Stimulated activated CD4-positive, alpha-beta T cell treated with anti-CD3 and anti-CD28 coated beads, Interleukin-4, amount 100 ng/mL, for 1 hour (primary cell): ENCODE measurements at regions not wholly inside any gene's neighbourhood (a gene's known extent, or its start where the extent isn't known, plus 50 kb on each side); places are given as distances from the start of the nearest gene placed in this dataset.

Source experiments
- DNase-seq: peaks from one replicate; pipeline ENCODE4 v3.0.0-alpha.2; 2020

DNA sequence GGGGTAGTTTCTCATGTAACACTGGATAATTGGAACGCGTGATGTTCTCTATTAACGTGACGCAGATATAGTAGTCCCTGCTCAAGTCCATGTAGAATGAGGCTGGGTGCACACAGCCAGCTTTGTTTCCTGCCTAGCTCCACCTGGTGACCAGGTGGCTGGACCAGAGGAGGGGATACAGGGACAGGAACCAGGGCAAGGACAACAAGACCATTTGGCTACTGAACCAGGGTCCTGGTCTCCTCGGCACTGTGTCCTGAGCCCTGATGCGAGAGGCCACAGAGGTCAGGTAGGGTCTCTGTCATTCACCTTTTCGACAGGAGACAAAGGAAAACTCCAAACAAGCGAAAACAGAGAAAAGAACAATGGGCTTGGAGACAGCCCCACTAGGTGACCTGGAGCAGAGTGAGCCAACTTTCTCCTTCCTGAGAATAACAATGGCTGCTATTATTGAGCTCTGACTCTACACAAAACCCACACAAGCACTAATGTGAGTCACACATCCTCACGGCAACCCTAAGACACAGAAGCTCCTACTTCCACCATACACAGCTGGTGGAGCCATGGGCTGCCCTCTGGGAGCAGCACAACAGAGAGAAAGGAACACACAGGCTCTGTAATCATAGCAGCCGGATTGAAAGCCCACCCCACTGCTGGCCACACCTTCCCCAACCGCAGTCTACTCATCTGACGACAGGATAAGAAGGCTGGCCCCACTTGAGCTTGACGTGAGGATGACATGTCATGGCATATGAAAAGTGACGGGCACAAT lies 67.3 kb upstream of the TEX51 start:
- no peak for DNase-seq

DNA sequence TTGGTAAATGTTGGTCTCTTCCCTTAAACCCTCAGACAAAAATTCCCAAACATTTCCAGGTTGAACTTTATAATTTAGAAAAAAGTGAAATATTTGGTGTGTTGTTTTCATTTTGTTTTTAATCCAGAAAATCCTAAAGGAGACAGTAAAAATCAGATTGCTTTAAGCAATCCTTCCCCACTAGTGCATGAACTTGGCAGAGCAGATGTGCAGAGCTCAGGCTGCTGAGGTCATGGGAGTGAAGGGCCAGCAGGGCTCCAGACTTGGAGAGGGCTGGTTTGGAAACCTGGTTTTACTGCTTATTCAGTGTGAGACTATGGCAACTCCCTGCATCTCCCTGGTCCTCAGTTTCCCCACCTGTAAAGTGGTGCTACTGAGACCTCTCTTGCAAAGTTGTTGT lies 66.7 kb upstream of the TEX51 start:
- no peak for DNase-seq

DNA sequence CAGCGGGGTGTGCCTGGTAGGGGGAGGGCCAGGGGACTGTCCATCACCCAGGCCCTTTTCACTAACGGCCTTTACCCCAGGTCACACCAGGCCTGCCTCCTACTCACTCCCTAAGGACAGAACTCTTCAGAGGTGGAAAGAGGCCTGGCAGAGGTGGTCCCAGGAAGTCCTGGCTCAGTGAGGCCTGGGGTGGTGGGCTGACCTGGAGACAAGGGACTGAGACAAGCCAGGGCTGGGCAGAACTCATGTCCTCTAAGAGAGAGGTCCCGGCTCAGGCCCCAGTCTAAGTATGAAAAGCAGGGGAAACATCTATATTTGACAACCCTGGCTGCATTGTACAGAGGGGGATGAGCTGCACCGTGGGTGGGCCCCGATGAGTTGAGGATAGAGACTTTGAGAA lies 65.9 kb upstream of the TEX51 start:
- DNase-seq, result no peak

DNA sequence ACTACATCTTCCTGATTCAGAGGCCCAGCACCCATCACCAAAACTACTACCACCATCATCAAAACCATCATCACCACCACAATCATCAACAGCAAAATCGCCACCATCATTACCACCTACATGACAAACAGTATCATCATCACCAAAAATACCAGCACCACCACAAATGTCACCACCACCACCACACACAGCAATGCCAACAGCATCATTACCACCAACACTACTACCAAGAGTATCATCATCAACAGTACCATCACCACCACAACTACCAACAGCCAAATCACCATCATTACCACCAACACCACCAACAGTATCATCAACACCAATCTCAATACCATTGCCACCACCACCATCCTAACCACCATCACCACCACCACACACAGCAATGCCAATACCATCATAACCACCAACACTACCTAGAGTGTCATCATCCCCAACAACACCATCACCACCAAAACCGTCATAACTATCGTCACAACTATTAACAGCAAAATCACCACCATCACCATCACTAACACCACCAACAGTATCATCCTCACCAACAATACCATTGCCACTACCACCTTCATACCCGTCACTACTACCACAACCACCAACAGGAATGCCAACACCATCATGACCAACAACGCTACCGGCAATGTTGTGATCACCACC lies 64.6 kb upstream of the TEX51 start:
- DNase-seq, result no peak

DNA sequence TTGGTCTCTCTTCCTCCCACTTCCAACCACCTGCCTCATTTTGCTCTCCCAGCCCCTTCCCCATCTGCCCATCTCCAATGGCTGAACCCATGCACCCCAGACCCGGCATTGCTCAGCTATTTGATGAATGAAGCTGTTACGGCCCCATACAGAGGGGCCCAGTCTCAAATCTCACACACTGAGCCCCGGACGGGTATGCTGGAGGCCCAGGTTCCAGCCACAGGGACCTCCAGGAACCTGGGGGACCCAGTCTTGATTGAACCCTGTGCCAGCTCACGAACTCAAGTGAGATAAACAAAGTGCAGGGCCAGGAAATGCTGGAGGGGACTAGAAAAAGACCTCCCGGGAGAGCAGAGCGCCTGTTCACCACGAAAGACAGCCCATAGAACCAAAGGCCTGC lies 63.4 kb upstream of the TEX51 start:
- no peak for DNase-seq

DNA sequence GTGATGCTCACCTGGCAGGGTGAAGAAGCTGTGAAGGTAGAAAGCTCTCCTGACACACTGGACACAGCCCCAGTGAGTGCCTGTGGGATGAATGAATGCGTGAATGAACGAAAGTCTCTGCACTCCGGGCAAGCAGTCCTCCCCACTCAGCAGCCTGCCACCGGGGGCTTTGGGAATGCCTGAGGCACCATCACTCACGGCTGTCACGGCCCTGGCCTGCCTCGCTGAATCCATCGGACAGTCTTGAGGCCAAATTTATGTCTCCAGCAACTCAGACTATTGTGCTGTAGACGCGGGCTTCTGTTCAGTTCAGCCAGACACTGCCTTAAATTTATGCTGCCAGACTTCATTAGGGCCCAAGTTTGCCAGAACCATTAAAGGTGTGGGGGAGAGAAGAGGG lies 62.9 kb upstream of the TEX51 start:
- no peak for DNase-seq

DNA sequence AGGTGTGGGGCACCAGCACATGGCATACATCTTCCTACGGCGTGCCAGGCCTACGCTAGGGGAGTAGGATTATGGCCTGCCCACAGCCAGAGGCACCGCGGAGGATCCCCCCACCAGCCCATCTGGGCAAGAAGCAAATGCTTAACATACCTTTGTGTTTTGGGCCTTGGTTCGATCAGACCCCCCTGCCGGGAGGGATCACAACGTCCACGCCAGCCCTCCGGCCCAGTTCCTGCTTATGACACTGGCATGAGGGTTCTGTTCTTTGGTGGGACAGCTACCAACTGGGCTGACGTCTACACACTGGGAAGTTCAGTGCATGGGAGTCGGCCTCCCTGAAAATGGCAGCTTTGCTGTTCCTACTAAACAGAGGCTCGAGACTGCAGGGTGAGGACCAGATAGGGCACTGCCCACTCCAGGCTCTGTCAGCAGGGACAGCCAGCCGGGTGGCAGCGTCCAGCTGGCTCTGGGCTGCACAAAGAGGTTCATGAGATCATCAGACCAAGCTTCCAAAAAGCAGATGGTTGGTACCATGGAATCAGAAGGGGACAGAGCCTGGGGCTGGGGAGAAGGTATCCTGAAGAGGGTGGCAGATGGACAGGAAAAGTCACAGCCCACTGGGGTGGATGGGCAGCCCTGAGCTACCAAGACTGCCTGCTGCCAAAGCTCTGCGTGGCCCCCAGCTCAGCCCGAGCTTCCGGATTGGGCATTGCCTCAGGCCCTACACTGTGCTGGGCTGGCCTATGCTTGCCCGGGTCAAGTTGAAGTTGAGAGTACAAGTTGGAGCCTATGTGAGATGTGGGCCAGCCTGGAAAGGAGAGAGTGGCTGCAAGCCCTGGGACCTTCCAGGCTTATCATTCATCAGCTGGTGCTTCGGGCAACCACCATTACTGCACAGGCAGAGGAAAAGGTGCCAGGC lies 61.7 kb upstream of the TEX51 start:
- no peak for DNase-seq

DNA sequence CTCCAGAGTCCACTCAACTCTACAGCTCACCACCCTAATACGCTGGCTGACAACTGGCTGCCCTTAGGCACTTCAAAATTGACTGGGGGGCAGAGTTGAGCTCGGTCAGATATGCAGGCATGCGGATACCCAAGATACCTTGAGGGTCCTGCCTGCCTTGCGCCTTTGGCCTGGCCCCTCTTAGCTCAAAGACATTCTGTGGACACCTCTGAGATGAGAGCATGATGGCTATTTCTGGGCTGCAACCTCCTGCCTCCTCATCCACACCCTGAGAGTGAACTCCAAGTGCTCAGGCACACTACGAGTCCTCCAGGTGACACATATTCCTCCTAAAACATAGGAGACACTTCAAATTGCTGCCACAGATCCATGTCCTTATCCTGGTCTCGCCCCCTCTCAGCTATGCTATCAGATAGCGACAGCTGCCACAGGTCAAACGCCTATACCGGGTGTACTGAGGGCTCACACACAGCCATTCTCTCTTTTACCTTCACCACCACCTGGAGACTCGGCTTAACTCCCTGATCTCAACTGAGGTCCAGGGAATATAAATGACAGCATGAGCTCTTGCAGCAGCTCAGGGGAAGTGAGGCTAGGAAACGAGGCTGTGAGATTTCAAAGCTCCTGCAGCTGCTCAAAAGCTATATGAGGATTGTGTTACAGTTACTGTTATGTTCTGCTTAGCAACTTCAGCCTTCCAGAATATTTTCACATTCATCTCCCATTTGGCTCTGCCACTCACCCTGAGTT lies 60.5 kb upstream of the TEX51 start:
- DNase-seq, result no peak

DNA sequence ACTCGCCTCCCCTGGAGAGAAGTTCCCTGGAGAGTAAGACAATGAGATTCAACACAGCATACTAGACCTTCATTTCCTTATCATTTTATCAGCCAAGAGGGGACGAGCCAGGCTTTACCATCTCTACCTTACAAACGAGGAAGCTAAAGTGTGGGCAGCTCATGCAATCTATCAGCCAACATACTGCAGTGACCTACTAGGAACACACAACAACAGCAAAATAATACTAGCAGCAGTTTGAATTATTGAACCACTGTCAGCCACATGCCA lies 60.0 kb upstream of the TEX51 start:
- no peak for DNase-seq

DNA sequence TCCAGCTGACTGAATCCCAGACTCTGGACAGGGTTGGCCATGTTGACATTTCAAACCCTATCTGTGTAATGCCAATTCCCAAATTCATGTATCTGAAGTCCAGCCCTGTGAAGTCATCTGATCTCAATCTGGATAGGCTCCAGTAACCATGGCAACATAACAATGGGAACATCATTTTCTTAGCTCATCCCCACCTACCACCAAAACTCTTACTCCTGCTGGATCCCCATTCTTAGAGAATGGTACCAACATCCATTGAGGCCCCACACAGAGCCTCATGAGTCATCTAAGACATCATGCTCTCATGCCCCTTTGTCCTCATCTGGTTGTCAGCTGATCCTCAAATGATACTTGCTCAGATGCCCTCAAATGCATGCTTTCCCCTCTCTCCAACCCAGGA lies 58.9 kb upstream of the TEX51 start:
- no peak for DNase-seq

DNA sequence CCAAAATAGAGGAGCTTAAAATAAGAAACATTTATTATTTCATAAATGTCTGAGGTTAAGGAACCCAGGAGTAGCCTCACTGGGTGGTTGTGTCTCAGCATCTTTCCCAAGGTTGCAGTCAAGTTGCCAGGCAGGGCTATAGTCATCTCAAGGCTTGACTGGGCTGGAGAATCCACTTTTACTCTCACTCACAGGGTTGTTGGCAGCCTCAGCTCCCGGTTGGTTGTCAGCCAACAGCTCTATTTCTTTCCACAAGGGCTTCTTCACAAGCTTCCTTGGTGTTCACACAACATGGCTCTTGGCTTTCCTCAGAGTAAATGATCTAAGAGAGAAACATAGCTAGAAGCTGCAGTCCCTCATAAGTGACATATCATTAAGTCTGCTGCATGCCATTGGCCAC lies 55.6 kb upstream of the TEX51 start:
- no peak for DNase-seq

DNA sequence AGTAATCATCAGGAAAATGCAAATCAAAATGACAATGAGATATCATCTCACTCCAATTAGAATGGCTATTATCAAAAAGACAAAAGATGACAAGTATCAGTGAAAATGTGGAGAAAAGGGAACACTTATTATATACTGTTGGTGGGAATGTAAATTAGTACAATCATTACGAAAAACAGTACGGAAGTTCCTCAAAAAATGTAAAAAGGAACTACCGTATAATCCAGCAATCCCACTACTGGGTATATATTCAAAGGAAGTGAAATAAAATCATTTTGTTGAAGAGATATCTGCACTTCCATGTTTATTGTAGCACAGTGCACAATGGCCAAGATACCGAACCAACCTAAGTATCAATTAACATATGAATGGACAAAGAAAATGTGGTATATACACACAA lies 52.4 kb upstream of the TEX51 start:
- no peak for DNase-seq
